ENCODE measurements at regions not wholly inside any gene's neighbourhood (a gene's known extent, or its start where the extent isn't known, plus 50 kb on each side); places are given as distances from the start of the nearest gene placed in this dataset.

DNA sequence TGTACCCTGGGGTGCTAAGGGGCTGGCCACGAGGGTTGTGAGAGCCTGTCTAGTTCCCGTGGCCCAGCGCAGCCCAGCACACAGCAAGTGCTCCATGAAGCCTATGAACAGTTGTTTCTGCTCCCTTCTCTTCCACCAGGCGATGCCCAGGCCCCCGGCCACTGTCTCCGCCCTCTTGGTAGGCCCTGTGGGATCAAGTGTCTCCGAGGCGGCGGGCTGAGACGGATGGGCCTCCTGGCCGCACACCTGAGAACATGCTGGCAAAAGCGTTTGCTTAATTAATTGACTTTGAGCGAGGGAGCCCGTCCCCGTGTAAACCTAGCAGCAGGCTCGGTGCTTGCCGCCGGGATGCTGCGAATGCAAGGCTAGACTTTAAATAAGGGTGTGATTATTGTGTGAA is 129.7 kb upstream of the GSE1 start:
- H2AFZ ChIP-seq, result no peak overlapping the region
- H3K9ac ChIP-seq, result no peak overlapping the region
- H4K20me1 ChIP-seq (ENCODE audit: insufficient read depth), result no peaks in the 10 kb centered on the region
- no peaks in the 10 kb centered on the region for H3K9me2 ChIP-seq (ENCODE audit: insufficient read depth)
- in situ Hi-C loops (cut with MboI), result no loop called here
- no peaks in the 10 kb centered on the region for H3K79me2 ChIP-seq (ENCODE audit: insufficient read depth)
- no peak for DNase-seq
- no peak overlapping the region for H3K4me2 ChIP-seq (ENCODE audit: unreplicated experiment)
- H3K4me3 ChIP-seq, result no peak overlapping the region
- WGBS, 2 experiments (ENCODE audit: low coverage in 1 of 2, low lambda C conversion rate in 2 of 2, missing lambda C conversion rate in 2 of 2), result 91 to 93% methylated on average over 19 of the region's 19 CpGs
- H3K9me3 ChIP-seq (ENCODE audit: low read depth), result no peaks in the 10 kb centered on the region
- TF ChIP-seq EZH2phosphoT487 (IDR thresholded peaks at IDR 0.05; ENCODE audit: insufficient read depth, low read depth), result no peak
- TF ChIP-seq EZH2 (IDR thresholded peaks at IDR 0.05; ENCODE audit: insufficient read depth, poor library complexity, severe bottlenecking), result no peak
- H3K27me3 ChIP-seq (replicated peaks; ENCODE audit: insufficient read depth), result no peaks in the 10 kb centered on the region
- no peaks in the 10 kb centered on the region for H3K4me1 ChIP-seq (ENCODE audit: insufficient read depth)
- no peak overlapping the region for H3K27ac ChIP-seq
- no peaks in the 10 kb centered on the region for H3K36me3 ChIP-seq (ENCODE audit: low read depth)
- H3F3A ChIP-seq (ENCODE audit: insufficient read depth), result no peaks in the 10 kb centered on the region

GRCh38 chr16:85484347-85485300 is 128.5 kb upstream of the GSE1 start:
- WGBS, 2 experiments (ENCODE audit: low coverage in 1 of 2, low lambda C conversion rate in 2 of 2, missing lambda C conversion rate in 2 of 2), result 96 to 97% methylated on average over 30 of the region's 30 CpGs
- Histone ChIP-seq H3K9ac (no peak overlapping the region), H3K4me1 (ENCODE audit: insufficient read depth) (no peaks in the 10 kb centered on the region), H3K4me3 (no peak overlapping the region), H3F3A (ENCODE audit: insufficient read depth) (no peaks in the 10 kb centered on the region), H3K36me3 (ENCODE audit: low read depth) (no peaks in the 10 kb centered on the region), H4K20me1 (ENCODE audit: insufficient read depth) (no peaks in the 10 kb centered on the region), H3K79me2 (ENCODE audit: insufficient read depth) (no peaks in the 10 kb centered on the region), H3K27ac (no peak overlapping the region), H3K4me2 (ENCODE audit: unreplicated experiment) (no peak overlapping the region), H2AFZ (no peak overlapping the region), H3K9me2 (ENCODE audit: insufficient read depth) (no peaks in the 10 kb centered on the region), H3K27me3 (replicated peaks; ENCODE audit: insufficient read depth) (no peaks in the 10 kb centered on the region), H3K9me3 (ENCODE audit: low read depth) (no peaks in the 10 kb centered on the region)
- TF ChIP-seq EZH2 (IDR thresholded peaks at IDR 0.05; ENCODE audit: insufficient read depth, poor library complexity, severe bottlenecking) (no peak), EZH2phosphoT487 (IDR thresholded peaks at IDR 0.05; ENCODE audit: insufficient read depth, low read depth) (no peak)
- in situ Hi-C loops (cut with MboI), result no loop called here
- DNase-seq, result no peak

GRCh38 chr16:85485379-85485778 is 127.7 kb upstream of the GSE1 start:
- 96 to 98% methylated on average over 24 to 28 of the region's 28 CpGs for WGBS, 2 experiments (ENCODE audit: low coverage in 1 of 2, low lambda C conversion rate in 2 of 2, missing lambda C conversion rate in 2 of 2)
- no peak for DNase-seq
- Histone ChIP-seq H3K9me2 (ENCODE audit: insufficient read depth) (no peaks in the 10 kb centered on the region), H2AFZ (no peak overlapping the region), H3K9ac (no peak overlapping the region), H3K79me2 (ENCODE audit: insufficient read depth) (no peaks in the 10 kb centered on the region), H3K36me3 (ENCODE audit: low read depth) (no peaks in the 10 kb centered on the region), H3F3A (ENCODE audit: insufficient read depth) (no peaks in the 10 kb centered on the region), H3K27ac (no peak overlapping the region), H3K4me2 (ENCODE audit: unreplicated experiment) (no peak overlapping the region), H3K9me3 (ENCODE audit: low read depth) (no peaks in the 10 kb centered on the region), H3K4me1 (ENCODE audit: insufficient read depth) (no peaks in the 10 kb centered on the region), H3K4me3 (no peak overlapping the region), H3K27me3 (replicated peaks; ENCODE audit: insufficient read depth) (no peaks in the 10 kb centered on the region), H4K20me1 (ENCODE audit: insufficient read depth) (no peaks in the 10 kb centered on the region)
- in situ Hi-C loops (cut with MboI), result no loop called here
- TF ChIP-seq EZH2phosphoT487 (IDR thresholded peaks at IDR 0.05; ENCODE audit: insufficient read depth, low read depth), result no peak
- TF ChIP-seq EZH2 (IDR thresholded peaks at IDR 0.05; ENCODE audit: insufficient read depth, poor library complexity, severe bottlenecking), result no peak

GRCh38 chr16:85486256-85486915 is 126.7 kb upstream of the GSE1 start:
- in situ Hi-C loops (cut with MboI), result no loop called here
- Histone ChIP-seq H2AFZ (no peak overlapping the region), H3K9me2 (ENCODE audit: insufficient read depth) (no peaks in the 10 kb centered on the region), H3K9me3 (ENCODE audit: low read depth) (no peaks in the 10 kb centered on the region), H3K4me1 (ENCODE audit: insufficient read depth) (no peaks in the 10 kb centered on the region), H3K4me2 (ENCODE audit: unreplicated experiment) (no peak overlapping the region), H3F3A (ENCODE audit: insufficient read depth) (no peaks in the 10 kb centered on the region), H4K20me1 (ENCODE audit: insufficient read depth) (no peaks in the 10 kb centered on the region), H3K36me3 (ENCODE audit: low read depth) (no peaks in the 10 kb centered on the region), H3K79me2 (ENCODE audit: insufficient read depth) (no peaks in the 10 kb centered on the region), H3K27me3 (replicated peaks; ENCODE audit: insufficient read depth) (no peaks in the 10 kb centered on the region), H3K27ac (no peak overlapping the region), H3K4me3 (no peak overlapping the region), H3K9ac (no peak overlapping the region)
- TF ChIP-seq EZH2phosphoT487 (IDR thresholded peaks at IDR 0.05; ENCODE audit: insufficient read depth, low read depth), result no peak
- TF ChIP-seq EZH2 (IDR thresholded peaks at IDR 0.05; ENCODE audit: insufficient read depth, poor library complexity, severe bottlenecking), result no peak
- no peak for DNase-seq
- WGBS, 2 experiments (ENCODE audit: low coverage in 1 of 2, low lambda C conversion rate in 2 of 2, missing lambda C conversion rate in 2 of 2), result 96% methylated on average over 30 to 33 of the region's 33 CpGs
